DOHH2 (cell line): ENCODE measurements at regions not wholly inside any gene's neighbourhood (a gene's known extent, or its start where the extent isn't known, plus 50 kb on each side); places are given as distances from the start of the nearest gene placed in this dataset.

Experiments
- H3F3A ChIP-seq: fragments of 200-600 bp; sonication (generic), shearing (Covaris generic); 2 replicates; pipeline ENCODE4 v1.6.0; 2016; ENCODE audit warnings: antibody characterized with exemption, mild to moderate bottlenecking; ENCODE audit not compliant: control insufficient read depth, insufficient read depth
- H3K27ac ChIP-seq: fragments of 200-600 bp; sonication (generic); 2 replicates; pipeline ENCODE4 v1.5.1; 2014; ENCODE audit warnings: low read depth, mild to moderate bottlenecking, low read length, moderate library complexity
- H3K27me3 ChIP-seq: fragments of 200-600 bp; sonication (generic); 2 replicates; pipeline ENCODE4 v1.6.1; 2014; ENCODE audit warnings: mild to moderate bottlenecking, low read length, mixed read lengths; ENCODE audit not compliant: control insufficient read depth
- H3K36me3 ChIP-seq: fragments of 200-600 bp; sonication (generic); 2 replicates; pipeline ENCODE4 v1.6.1; 2014; ENCODE audit warnings: mild to moderate bottlenecking, low read length, moderate library complexity, mixed read lengths; ENCODE audit not compliant: control insufficient read depth
- H3K4me1 ChIP-seq: fragments of 200-600 bp; sonication (generic); 2 replicates; pipeline ENCODE4 v1.6.1; 2014; ENCODE audit warnings: mild to moderate bottlenecking, low read length, mixed read lengths; ENCODE audit not compliant: control insufficient read depth
- H3K4me2 ChIP-seq: fragments of 200-600 bp; sonication (generic); 2 replicates; pipeline ENCODE4 v1.6.0; 2014; ENCODE audit warnings: mild to moderate bottlenecking, low read length, moderate library complexity
- H3K4me3 ChIP-seq: fragments of 200-600 bp; sonication (generic); 2 replicates; pipeline ENCODE4 v1.5.1; 2014; ENCODE audit warnings: mild to moderate bottlenecking, low read length, mixed read lengths
- H3K79me2 ChIP-seq: fragments of 200-600 bp; sonication (generic); 2 replicates; pipeline ENCODE4 v1.6.1; 2014; ENCODE audit warnings: mild to moderate bottlenecking, low read length, mixed read lengths; ENCODE audit not compliant: control insufficient read depth
- H3K9me2 ChIP-seq: fragments of 200-600 bp; sonication (generic); replicated peaks from 2 replicates; pipeline ENCODE4 v1.6.1; 2014; ENCODE audit warnings: mild to moderate bottlenecking, low read length, mixed read lengths; ENCODE audit not compliant: control insufficient read depth
- H3K9me3 ChIP-seq: fragments of 200-600 bp; sonication (generic); 2 replicates; pipeline ENCODE4 v1.6.1; 2014; ENCODE audit warnings: antibody characterized with exemption, low read length, mixed read lengths; ENCODE audit not compliant: control insufficient read depth, insufficient read depth
- H4K20me1 ChIP-seq: fragments of 200-600 bp; sonication (generic); 2 replicates; pipeline ENCODE4 v1.6.0; 2014; ENCODE audit warnings: low read depth, mild to moderate bottlenecking, antibody characterized with exemption, low read length, moderate library complexity; ENCODE audit not compliant: control insufficient read depth, insufficient read depth
- EZH2phosphoT487 ChIP-seq: fragments of 200-600 bp; sonication (generic); IDR thresholded peaks from 2 replicates; pipeline ENCODE4 v1.6.1; 2017; ENCODE audit warnings: borderline replicate concordance, mild to moderate bottlenecking, antibody characterized with exemption, low read length, moderate library complexity, mixed read lengths
- TF ChIP-seq, protein P1 (sequence below): fragments of 200-600 bp; sonication (generic); IDR thresholded peaks from one replicate; pipeline ENCODE4 v1.5.1; 2014; ENCODE audit warnings: antibody characterized with exemption, mild to moderate bottlenecking, low read depth, low read length; ENCODE audit not compliant: poor library complexity, severe bottlenecking

- Histone ChIP-seq H3K9me2 (no peaks in the 10 kb centered on the region), H3K4me2 (peak overlapping the region; percentile 59), H4K20me1 (no peaks in the 10 kb centered on the region), H3K27ac (no peak overlapping the region), H3K9me3 (no peaks in the 10 kb centered on the region), H3K4me3 (peak overlapping the region; percentile 54), H3K79me2 (no peaks in the 10 kb centered on the region), H3K4me1 (peaks cover 14% of the 10 kb centered on the region), H3K27me3 (peaks cover 39% of the 10 kb centered on the region), H3F3A (no peaks in the 10 kb centered on the region), H3K36me3 (no peaks in the 10 kb centered on the region)
- no peak for TF ChIP-seq EZH2phosphoT487
- TF ChIP-seq, protein P1, sequence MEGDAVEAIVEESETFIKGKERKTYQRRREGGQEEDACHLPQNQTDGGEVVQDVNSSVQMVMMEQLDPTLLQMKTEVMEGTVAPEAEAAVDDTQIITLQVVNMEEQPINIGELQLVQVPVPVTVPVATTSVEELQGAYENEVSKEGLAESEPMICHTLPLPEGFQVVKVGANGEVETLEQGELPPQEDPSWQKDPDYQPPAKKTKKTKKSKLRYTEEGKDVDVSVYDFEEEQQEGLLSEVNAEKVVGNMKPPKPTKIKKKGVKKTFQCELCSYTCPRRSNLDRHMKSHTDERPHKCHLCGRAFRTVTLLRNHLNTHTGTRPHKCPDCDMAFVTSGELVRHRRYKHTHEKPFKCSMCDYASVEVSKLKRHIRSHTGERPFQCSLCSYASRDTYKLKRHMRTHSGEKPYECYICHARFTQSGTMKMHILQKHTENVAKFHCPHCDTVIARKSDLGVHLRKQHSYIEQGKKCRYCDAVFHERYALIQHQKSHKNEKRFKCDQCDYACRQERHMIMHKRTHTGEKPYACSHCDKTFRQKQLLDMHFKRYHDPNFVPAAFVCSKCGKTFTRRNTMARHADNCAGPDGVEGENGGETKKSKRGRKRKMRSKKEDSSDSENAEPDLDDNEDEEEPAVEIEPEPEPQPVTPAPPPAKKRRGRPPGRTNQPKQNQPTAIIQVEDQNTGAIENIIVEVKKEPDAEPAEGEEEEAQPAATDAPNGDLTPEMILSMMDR = no peak
Measured at GRCh38 chr10:100654782-100655325, 90.5 kb upstream of the PAX2 start.

DNA sequence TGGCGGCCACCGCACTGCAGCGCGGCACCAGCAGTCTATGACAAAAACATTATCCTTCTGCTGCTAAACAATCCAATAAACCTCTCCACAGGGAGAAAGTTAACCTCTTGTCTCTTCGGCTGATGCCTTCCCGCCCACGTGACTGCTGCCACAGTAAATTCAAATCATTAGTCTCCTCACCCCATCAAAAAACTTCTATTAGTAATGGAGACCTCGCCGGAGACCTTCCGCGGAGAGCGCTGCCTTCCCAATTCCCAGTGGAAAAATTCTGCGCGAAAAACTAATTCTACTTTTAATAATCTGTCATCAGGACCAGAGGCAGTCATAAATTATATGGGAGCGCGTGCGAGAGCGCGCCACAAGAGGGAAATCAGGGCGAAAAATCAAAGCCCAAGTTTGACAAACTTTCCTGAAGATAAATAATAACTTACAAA, 90.0 kb upstream of the PAX2 start:
- no peaks in the 10 kb centered on the region for H4K20me1 ChIP-seq
- no peaks in the 10 kb centered on the region for H3F3A ChIP-seq
- H3K79me2 ChIP-seq = no peaks in the 10 kb centered on the region
- TF ChIP-seq, protein P1 = no peak
- no peak for TF ChIP-seq EZH2phosphoT487
- H3K4me2 ChIP-seq = no peak overlapping the region
- peaks cover 14% of the 10 kb centered on the region for H3K4me1 ChIP-seq
- no peaks in the 10 kb centered on the region for H3K9me2 ChIP-seq
- no peaks in the 10 kb centered on the region for H3K36me3 ChIP-seq
- no peak overlapping the region for H3K27ac ChIP-seq
- no peak overlapping the region for H3K4me3 ChIP-seq
- H3K9me3 ChIP-seq = no peaks in the 10 kb centered on the region
- peaks cover 42% of the 10 kb centered on the region for H3K27me3 ChIP-seq

- no peaks in the 10 kb centered on the region for H4K20me1 ChIP-seq
- H3F3A ChIP-seq = no peaks in the 10 kb centered on the region
- peaks cover 44% of the 10 kb centered on the region for H3K27me3 ChIP-seq
- H3K27ac ChIP-seq = no peak overlapping the region
- H3K9me3 ChIP-seq = no peaks in the 10 kb centered on the region
- H3K4me1 ChIP-seq = peaks cover 14% of the 10 kb centered on the region
- TF ChIP-seq, protein P1 = no peak
- TF ChIP-seq EZH2phosphoT487 = no peak
- no peaks in the 10 kb centered on the region for H3K36me3 ChIP-seq
- no peak overlapping the region for H3K4me2 ChIP-seq
- H3K4me3 ChIP-seq = no peak overlapping the region
- no peaks in the 10 kb centered on the region for H3K79me2 ChIP-seq
- H3K9me2 ChIP-seq = no peaks in the 10 kb centered on the region
Measured at GRCh38 chr10:100655760-100656421, 89.5 kb upstream of the PAX2 start.
